ENCODE measurements at regions not wholly inside any gene's neighbourhood (a gene's known extent, or its start where the extent isn't known, plus 50 kb on each side); places are given as distances from the start of the nearest gene placed in this dataset.

GRCh38 chr16:77536809-77537208 lies 102.0 kb upstream of the ADAMTS18 start:
- TF ChIP-seq CTCF (IDR thresholded peaks at IDR 0.05) (no peak), POLR2A (IDR thresholded peaks at IDR 0.05) (no peak), EP300 (IDR thresholded peaks at IDR 0.05) (no peak)
